CD4-positive, alpha-beta T cell treated with Interleukin-6 for 4 hours (primary cell): ENCODE measurements at regions not wholly inside any gene's neighbourhood (a gene's known extent, or its start where the extent isn't known, plus 50 kb on each side); places are given as distances from the start of the nearest gene placed in this dataset.
"Not testable (repeated sequence)": the region's sequence is repeated elsewhere in the genome, so short reads cannot be mapped to it uniquely, and the experiment has no call there.

ENCODE experiments used
- DNase-seq: peaks from one replicate; pipeline ENCODE4 v3.0.0-alpha.2; 2020; ENCODE audit warnings: mixed read lengths

DNA sequence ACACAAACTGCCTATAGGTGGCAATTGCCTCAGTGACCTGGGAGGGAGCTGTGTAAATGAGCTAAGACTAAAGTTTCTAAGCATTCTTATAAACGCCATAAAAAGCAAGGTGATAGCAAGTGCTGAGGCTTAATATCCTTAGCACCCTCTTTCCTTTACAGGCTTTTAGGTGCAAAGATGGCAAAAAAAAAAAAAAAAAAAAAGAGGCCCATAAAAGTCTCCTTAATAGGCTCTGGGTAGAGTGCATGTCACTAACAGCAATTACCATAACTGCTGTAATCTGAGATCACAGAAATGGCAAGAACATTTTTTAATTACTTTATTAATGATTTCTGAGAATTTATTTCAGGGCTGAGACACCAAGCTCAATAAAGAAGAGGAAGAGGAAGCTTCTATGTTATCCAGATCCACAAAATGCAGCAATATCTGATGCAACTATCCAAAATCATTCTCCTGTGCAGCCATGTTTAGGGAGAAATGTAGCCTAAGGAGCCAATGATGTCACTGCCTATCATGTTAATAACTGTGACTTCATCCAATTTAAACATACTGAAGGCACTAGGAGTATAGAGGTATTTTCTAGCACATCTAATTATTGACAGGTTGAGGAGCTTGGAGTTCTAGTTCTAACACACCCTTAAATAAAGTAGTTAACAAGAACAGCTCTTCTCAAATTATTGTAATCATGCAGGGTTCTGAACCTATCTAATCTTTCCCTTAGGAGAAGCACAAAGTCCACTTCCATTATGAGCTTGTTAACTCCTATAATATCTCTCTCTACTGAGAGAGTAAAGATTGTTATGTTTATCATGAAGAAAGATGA lies 804.3 kb upstream of the ACVR2A start:
- DNase-seq: no peak

DNA sequence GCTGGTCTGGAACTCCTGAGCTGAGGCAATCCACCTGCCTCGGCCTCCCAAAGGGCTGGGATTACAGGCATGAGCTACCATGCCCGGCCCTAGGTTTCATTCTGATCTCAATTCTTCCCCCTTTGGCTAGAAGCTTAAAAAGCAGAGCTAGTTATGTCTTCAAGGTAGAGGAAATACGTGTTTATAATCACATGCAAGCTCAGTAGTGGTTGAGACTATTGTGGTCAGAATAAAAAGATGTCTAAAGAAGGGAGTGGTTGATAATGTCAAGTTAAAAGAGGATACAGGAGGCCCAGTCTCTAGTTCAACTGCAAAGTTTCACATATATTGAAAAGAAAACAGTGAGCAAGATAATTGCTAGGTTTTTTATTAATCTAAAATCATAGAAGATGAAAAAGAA lies 807.8 kb upstream of the ACVR2A start:
- DNase-seq: no peak

DNA sequence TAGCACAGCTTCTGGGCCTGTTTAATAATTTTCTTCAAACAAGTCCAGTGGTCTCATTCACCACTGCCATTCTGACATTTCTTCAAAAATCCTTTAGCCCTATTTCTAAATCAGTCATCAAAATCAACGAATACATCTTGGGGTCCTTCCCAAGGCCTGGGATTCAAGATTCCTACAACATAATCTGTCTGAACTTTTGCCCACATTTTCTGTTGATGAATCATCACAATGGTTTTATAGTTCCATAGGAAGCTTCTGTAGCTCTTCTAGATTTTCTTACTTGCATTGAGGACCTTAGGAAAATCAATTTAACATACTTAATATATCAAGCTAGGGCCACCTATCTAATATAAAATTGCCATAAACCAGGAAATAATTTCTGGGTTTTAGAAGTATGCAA lies 811.8 kb upstream of the ACVR2A start:
- no peak for DNase-seq

DNA sequence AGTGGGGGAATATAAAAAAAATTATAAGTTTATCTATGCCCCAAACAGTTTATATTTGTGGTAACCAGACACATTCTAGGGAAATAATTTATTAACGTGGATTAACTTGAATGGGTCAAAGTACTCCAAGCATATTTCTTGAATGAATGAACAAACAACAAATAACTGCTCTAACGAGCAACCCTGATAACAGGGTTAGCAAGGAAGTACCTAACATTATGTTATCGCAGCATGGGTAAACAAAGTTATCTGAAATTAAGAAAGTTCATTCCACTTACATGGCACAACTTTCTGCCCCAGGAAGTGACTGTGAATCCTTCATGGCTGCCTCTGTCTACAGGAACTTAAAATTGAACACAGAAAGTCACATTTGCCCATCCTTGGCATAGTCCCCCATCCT lies 812.9 kb upstream of the ACVR2A start:
- DNase-seq: no peak

DNA sequence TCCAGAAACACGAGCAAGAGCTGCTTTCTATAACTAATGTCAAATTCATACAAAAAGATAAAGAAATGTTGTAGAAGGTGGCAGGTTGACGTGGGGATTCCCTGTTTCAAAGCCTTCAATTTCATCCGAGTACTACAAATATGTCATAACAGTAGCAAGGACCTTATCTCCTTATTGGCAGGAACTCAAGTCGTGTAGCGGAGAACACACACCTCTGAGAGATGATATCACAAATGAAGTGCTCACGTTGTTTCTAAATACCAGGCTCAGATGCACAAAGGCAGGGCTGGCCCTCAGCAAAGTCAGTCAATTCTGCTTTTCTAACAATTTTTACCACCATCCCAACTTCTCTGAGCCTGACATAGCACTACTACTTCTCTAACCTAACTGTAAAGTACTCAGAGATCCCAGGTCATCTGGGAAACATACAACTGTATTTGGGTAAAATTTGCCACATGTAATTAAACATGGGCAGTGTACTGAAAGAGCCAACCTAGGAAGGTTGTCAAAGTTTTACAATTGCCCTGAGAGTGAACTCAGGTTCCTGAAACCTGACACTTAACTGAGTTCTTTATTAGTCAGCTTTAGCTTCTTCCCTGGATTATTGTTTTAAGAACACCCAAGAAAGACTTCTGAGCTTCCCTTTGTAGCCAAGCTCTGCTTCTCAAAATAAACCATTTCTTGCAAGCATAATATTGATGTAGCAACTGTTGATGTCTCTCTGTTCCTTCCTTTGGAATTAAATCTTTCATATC lies 813.7 kb upstream of the ACVR2A start:
- no peak for DNase-seq

DNA sequence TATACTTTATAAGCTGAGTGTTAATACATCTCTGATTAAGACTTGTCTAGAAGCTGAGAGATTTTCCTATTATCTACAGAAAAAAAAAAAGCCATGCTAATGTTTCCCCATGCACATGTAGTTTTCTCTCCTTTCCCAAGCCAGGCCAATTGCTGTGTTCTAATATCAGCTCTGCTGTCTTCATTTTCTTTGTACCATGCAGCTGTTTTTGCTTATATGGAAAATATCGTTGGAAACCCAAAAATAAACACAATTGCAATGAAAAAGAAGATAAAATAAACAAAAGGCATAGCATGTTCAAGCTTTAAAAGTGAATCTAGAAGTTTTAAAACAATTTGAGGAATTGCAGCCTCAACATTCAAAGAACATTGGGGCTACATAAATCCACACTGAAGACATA lies 817.4 kb upstream of the ACVR2A start:
- DNase-seq: no peak

DNA sequence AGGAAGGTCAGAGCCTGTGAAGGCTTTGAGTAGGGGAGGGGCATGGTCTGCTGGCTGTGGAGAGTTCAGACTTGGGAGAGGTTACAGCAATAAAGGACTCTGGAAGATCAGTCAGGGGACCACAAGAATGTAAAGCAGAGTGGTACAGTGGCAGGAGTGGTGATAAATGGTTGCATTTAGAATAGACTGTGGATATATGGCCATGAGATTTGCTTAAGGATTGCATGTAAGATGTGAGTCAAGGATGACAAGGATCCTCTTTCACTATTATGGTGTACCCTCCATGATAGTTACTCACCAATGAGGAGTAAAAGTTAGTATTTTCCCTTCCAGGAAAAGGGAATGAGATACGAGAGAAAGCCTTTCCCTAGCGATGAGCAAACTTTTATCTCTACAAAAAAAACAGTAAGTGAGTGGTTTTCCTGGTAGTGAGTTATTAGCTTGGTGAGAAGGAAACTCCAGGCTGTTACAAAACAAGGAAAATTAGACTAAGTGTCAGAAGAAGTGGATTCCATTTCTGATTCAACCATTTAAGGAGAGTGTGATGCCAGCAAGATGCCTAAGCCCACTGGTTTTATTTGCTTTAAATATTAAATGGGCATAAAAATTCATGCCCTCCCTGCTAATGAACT lies 818.0 kb upstream of the ACVR2A start:
- DNase-seq: no peak

DNA sequence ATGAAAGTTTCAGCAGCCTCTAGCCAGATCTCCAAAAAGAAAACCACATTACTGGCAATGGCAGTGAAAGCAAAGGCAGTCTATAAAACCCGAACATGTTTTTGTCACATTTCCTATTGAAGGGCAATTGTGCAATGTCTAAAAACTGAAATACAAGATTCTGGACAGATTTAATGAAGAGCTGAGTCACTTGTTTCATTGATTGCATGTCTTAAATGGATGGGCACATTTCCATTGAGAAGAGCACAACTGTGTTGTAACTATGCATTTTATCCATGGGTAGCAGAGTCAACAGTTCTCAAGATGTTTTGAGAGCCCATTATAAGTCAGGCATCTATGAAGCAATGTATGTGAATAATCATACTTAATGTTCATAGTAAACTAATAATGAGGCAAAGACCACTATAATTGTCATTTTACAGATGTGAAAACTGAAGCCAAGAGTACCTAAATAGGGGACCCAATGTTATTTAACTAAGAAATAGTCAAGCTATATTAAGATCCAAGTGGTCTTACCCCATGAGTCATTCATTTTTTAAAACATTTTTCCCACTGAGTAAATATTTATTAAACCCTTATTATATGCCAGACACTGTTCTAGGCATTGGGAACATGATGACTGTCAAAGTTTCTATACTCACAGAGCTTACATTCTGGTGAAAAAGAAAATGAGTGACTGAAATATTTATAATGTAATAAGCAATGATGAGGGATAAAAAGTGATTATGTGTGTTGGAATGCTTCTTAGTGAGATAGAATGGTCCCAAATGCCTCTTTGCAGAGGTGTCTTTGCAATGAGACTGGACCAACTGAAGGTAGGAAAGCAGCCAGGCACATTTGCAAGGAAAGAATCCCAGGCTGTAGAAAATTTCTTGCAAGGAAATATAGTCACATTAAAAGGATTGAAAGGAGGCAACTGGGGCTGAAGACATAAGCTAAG lies 818.9 kb upstream of the ACVR2A start:
- DNase-seq: no peak

DNA sequence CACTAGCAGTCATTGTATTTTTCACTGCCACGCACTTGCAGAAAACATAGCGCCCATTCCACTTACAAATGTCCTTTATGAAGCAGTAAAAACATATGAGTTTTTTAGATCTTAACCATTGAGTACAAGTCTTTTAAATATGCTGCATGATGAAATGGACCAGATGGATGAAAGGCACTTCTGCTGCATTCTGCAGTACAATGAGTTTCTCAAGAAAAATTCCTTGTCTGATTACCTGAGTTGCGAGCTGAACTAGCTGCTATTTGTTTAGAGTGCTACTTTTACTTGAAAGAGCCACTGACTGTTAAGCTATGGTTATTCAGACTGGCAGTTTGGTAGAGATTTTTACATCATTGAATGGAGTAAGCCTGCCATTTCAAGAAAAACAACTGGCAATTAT lies 825.5 kb upstream of the ACVR2A start:
- DNase-seq: no peak

DNA sequence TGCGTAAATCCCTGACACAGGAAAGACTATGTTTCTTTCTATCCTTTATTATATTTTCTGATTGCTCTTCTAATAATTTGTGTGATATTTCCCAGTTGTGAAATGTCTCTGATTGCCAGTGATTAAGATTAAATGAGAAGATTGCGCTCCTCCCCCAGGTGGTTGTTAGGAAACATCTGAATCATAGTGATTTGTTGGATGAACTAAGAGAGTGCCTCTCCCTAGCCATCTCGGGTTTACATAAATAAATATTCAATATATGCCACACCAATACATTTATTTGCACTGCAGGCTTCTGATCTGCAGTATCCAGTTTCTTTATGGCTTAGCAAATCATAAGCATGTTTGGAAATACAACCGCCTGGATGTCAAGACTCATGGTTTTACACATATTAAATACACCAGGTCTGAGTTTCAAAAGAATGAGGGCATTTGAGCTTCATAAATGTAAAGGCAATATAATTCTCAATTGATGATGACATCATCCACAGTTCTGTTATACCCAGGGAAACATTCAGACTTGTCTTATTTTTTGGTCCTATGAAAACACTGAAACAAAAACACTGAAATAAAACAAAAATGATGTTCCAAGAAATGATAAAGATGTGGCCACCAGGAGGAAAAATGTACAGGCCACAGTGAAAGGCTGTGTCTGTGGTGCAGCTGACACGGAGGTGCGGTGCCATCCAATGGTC lies 826.7 kb upstream of the ACVR2A start:
- no peak for DNase-seq

DNA sequence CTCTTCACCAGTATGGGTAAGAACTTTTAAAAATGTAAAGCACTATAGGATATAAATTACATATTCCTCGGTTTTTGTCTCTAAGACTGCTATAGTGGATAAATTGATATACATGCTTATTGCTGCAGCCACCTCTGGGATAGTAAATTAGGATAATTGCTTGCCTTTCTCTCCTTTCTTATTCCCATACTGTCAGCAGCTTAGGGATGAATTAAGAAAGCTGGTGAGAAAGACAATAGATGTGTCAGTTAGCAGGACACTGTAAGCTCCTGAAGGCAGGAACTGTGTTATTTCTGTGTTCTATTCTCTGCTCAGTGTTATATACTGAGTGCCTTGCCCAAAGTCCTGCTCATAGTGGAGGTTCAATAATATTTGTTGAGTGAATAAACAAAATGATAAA lies 828.6 kb upstream of the ACVR2A start:
- no peak for DNase-seq

DNA sequence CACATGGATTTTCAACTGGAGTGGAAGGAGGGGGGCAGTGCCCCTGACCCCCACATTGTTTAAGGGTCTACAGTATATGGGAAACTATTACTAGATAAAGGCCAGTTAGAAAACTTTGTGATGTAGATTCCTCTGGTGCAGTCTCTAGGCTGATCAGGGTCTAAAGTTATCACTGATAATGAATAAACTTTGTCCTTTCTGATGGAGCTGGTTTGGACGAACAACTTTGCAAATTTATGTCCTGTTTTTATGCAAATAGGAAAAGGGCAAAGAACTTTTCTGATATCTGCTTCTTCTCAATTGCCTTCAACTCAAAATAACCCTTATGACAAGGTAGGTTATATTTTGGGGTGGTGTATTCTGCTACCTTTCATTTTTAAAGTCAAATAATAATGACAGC lies 829.2 kb upstream of the ACVR2A start:
- DNase-seq: no peak

DNA sequence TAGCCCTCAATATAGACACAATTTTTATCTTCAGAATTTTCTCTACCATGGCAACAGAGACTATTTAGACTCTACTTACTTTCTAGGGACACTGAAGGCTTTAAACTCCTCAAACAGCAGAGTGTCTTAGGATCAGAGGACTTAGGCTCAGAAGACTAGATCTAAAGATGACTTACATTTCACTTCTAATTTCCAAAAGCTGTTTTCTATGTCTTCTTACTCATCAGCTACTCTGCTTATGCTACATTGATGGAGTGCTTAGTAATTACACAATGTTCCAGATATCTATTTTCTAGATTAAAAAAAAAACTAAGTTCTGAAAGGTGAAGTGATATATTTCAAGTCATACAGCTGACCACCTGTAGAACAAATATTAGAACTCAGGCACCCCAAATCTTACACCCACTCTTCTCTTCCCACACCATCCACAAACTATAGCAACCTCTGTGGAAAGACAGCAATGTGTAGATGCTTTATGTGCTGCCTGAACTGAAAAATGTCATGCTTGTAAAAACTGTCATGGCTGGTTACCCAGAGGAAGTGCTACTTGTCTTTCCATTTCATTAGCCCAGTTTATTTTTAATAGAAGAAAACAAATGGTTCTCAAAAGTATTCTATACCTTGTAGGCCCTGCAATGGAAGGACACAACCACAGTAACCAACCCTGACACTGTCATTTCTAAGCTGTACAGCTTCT lies 831.0 kb upstream of the ACVR2A start:
- DNase-seq: no peak

DNA sequence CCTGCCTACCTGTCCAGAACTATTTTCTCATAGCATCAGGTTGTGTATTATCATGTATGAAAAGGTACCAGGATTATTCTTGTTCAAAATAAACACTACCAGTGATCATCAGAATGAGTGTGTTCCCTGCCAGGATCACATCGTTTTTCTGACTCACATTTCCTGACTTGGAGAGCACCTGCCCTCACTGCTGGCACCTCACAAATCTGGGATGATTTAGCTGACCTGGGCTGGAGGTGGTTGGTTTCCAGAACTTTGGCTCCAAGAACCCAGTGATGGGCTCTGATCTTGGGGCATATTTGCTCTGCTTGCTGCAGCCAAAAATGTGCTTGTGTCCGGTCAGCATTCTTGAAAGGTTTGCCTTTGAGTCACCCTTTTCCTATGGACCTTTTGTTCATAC lies 836.3 kb upstream of the ACVR2A start:
- DNase-seq: no peak

DNA sequence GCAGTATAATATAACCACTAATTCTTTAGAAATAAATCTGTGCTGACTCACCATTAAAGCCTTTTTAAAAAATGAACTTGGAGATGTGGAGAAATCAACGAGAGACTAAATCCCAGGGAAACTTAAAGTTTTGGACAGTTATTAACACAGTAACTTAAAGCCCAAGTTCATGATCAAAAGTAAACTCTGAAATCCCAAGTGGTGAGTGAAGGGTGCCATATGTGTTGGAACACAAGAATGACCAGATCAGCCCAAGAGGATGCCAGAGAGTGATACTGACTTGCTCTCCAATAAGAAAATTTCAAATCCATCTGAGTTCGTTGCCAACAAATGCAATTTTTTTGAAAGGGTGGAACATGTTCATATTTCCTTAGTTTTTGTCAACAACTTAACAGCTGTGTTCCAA lies 838.1 kb upstream of the ACVR2A start:
- no peak for DNase-seq

DNA sequence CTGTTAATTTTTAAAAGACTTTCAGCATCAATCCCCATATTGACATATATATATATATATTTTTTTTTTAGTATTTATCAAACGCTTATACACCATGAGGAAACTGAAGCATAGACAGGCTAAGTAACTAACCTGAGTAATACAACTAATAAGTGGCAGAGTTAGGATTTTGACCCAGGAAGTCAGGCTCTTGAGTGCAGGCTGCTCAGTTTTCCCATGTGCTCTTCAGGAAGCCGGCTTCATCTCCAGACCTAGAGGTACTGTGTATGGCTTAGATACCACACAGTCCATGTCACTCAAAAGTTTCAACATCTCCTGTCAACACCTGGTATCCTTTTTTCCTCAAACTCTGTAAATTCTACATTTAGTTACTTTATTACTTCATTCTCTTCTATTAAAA lies 841.7 kb upstream of the ACVR2A start:
- no peak for DNase-seq

DNA sequence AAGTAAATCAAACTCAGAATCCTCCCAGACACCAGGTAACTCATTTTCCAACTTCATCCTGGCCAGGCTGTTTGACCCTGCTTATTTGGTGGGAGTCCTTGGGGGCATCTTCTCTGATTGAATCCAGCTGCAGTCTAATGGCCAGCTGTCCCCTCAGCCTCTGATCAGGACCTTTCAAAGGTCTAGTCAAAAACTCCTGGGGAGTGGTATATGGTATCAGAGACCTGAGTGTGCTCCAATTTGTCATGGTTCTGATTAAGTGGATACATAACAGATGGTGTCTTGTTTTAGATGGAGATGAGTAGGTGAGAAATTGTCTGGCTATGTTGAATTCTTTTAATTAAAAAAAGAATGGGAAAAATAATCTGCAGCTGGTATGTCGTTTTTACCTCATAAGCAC lies 842.6 kb upstream of the ACVR2A start:
- DNase-seq: no peak

DNA sequence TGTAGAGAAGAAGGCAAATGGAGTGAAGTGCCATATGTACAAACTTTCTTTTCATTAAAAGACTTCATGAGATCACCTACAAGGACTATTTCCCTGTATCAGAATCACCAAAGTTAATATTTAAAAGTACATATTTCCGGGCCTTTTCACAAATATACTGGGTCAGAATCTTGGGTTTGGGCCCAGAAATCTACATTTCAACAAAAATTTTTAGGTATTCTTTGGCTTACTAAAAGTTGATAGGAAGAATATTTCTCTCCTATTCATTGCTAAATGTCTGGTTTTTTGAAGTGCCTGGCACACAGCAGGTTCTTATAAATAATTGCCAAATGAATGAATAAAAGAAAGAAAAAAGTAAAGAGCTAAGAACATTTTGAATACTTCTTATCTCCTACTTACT lies 843.8 kb upstream of the ACVR2A start:
- DNase-seq: no peak

DNA sequence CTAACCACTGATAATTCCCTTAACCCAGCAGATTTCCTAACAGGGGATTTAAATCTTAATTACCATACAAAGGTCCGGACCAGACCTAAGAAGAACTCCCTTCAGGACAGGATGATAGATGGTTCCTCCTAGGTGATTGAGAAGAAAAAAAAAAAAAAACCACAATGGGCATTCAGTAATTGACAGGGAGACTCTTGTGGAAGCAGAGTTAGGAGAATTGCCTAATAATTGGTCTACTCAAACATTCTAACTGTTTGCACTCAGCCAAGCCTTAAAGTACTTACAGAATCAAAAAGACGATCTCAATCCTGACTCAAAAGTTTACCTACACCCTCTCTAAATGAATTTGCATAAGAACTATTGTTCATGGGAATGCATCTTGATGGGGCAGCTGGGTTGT lies 844.7 kb upstream of the ACVR2A start:
- DNase-seq: not testable (repeated sequence)

DNA sequence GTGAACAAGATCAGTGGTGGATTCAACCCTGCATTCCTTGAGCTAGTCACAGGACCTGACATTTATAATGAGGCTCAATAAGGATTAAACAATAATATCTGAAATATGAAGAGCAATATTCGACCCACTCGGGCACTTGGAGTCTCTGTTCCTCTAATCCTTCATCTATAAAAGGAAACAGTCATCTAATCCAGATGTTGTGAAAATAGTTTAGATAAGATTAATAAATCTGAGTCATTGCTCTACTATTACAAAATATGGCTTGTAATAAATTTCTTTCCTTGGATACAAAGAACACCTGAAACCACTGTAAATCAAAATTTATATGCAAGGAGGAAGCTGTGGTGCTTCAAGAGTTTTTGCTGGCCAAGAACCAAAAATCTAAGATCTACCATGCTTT lies 846.9 kb upstream of the ACVR2A start:
- DNase-seq: no peak

DNA sequence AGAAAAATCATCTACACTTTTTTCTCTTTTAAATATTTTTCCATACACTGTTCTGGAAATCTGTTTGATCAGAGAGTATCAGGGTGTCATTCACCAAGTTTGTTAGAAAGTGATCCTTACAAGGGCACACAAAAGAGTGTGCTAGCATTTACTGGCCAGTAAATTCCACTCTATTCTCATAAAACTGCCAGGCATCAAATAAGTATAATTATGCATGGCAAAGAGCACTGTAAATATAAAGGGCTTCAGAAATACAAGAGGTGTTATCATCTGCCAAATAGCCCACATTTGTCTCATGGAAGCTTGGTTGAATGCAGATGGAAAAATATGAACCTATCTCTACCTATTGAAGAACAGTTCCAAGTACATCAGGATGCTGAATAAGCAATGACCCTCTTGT lies 847.3 kb upstream of the ACVR2A start:
- DNase-seq: no peak

DNA sequence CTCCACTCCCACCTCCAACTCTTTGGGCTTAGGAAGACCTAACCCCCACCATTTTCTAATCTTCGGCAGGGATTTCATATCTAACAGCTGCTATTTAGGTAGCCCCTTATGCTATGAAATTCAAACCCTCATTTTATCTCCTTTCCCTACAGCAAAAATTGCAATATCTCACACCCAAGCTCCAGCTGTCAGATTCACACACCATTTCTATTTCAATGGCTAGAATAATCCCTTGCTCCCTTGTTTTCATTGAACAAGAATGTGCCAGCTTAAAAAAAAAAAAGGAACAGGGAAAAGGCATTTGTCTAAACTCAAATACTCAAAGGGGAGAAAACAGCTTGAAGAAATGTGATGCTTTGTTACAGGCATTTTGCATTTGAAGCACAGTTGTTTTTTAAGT lies 850.6 kb upstream of the ACVR2A start:
- DNase-seq: no peak
